ENCODE measurements at regions not wholly inside any gene's neighbourhood (a gene's known extent, or its start where the extent isn't known, plus 50 kb on each side); places are given as distances from the start of the nearest gene placed in this dataset.

DNA sequence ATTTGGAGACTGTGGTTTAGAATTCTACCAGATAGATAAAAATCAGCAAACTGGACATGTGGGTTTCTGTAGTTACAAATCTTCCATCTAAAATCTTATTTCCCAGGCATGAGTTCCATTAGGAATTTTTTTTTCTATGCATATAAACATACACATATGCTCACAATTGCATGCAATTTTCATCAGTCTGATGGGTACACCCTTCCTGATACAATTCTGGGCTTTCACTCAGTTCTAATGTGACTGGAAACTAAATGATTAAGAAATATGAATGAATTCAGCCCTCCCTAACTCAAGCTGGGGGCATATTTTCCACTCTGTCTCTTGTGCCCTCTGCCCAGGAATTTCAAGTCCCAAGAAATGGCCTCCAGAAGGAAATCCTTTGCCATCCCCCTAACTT, 187.1 kb downstream of the SNX19 start:
- H3K27ac Mint-ChIP-seq (ENCODE audit: unreplicated experiment): no peak overlapping the region
- TF ChIP-seq, protein P1, sequence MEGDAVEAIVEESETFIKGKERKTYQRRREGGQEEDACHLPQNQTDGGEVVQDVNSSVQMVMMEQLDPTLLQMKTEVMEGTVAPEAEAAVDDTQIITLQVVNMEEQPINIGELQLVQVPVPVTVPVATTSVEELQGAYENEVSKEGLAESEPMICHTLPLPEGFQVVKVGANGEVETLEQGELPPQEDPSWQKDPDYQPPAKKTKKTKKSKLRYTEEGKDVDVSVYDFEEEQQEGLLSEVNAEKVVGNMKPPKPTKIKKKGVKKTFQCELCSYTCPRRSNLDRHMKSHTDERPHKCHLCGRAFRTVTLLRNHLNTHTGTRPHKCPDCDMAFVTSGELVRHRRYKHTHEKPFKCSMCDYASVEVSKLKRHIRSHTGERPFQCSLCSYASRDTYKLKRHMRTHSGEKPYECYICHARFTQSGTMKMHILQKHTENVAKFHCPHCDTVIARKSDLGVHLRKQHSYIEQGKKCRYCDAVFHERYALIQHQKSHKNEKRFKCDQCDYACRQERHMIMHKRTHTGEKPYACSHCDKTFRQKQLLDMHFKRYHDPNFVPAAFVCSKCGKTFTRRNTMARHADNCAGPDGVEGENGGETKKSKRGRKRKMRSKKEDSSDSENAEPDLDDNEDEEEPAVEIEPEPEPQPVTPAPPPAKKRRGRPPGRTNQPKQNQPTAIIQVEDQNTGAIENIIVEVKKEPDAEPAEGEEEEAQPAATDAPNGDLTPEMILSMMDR (IDR thresholded peaks at IDR 0.05; ENCODE audit: unreplicated experiment): no peak
- no peaks in the 10 kb centered on the region for H3K4me1 Mint-ChIP-seq (ENCODE audit: unreplicated experiment)
- DNase-seq (ENCODE audit: low spot score): no peak
- H3K4me3 Mint-ChIP-seq (ENCODE audit: unreplicated experiment): no peak overlapping the region
- peaks cover 4% of the 10 kb centered on the region for H3K9me3 Mint-ChIP-seq (ENCODE audit: unreplicated experiment)
- peaks cover 2% of the 10 kb centered on the region for H3K27me3 Mint-ChIP-seq (ENCODE audit: unreplicated experiment)
- H3K36me3 Mint-ChIP-seq (ENCODE audit: low read depth, unreplicated experiment): no peaks in the 10 kb centered on the region

DNA sequence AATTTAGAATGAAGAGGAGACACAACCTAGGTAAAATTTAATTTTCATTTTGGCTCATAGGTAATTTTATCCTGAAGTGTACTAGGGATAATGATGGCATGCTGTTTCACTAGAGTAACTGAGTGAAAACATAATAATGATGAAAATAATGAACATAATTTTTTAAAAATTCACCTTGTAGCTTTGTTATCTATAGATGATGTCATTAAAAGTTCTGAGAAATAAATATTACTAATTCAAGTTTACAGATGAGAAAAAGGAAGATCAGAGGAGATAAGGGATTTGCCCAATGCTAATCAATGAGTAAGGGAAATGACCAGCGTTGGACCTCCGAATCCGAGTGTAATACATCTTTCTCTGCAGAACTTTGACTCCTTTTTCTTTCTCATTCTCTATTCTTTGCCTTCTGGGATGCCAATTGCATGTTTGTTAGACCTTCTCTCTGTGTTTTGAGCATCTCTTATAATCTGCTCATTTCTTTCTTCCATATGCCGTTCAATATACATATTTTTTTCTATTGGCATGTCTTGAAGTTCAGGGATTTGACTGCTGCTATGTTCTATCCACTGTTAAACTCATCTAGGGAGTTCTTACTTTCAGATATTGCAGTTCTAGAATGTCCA, 186.5 kb downstream of the SNX19 start:
- Mint-ChIP-seq H3K27ac (ENCODE audit: unreplicated experiment) (no peak overlapping the region), H3K4me3 (ENCODE audit: unreplicated experiment) (no peak overlapping the region), H3K4me1 (ENCODE audit: unreplicated experiment) (no peaks in the 10 kb centered on the region), H3K27me3 (ENCODE audit: unreplicated experiment) (peaks cover 2% of the 10 kb centered on the region), H3K36me3 (ENCODE audit: low read depth, unreplicated experiment) (no peaks in the 10 kb centered on the region), H3K9me3 (ENCODE audit: unreplicated experiment) (peaks cover 4% of the 10 kb centered on the region)
- DNase-seq (ENCODE audit: low spot score): no peak
- TF ChIP-seq, protein P1 (IDR thresholded peaks at IDR 0.05; ENCODE audit: unreplicated experiment): no peak

DNA sequence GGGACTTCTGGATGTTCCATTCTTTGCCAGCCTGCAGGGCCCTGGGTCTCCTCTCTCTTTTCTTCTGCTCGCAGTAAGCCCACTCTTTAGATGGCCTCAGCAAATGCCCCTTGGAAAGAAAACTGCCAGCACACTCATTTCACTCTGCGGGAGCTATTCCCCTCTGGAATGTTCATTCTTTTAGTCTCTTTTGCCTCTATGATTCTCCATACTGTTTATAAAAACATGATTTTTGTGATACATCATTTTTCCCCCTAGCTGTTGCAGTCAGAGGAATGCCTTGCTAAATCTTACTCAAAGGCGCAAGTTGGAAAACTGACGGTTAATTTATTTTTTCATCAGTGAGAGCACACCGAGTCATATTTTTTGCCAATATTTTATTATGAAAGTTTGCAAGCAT, 184.9 kb downstream of the SNX19 start:
- TF ChIP-seq, protein P1 (IDR thresholded peaks at IDR 0.05; ENCODE audit: unreplicated experiment): no peak
- H3K36me3 Mint-ChIP-seq (ENCODE audit: low read depth, unreplicated experiment): no peaks in the 10 kb centered on the region
- H3K27me3 Mint-ChIP-seq (ENCODE audit: unreplicated experiment): no peaks in the 10 kb centered on the region
- peaks cover 4% of the 10 kb centered on the region for H3K9me3 Mint-ChIP-seq (ENCODE audit: unreplicated experiment)
- no peak for DNase-seq (ENCODE audit: low spot score)
- no peak overlapping the region for H3K27ac Mint-ChIP-seq (ENCODE audit: unreplicated experiment)
- no peak overlapping the region for H3K4me3 Mint-ChIP-seq (ENCODE audit: unreplicated experiment)
- H3K4me1 Mint-ChIP-seq (ENCODE audit: unreplicated experiment): no peaks in the 10 kb centered on the region

DNA sequence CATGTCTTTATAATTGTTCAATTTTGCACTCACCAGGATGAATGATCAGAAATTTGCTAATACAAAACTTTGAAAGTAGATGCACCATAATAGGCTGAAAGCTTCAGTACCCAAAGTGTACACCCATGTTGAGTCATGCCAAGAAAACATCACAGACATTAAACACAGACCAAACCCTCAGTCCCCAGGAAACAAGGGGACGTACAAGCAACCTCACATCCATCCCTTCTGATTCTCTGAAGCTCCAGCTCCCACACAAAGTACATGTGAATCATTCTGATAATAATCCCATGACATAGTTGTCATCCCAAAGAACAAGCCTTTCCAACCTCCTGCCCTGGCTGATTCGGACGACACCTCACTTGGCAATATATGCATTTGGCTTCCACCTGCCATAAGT, 183.8 kb downstream of the SNX19 start:
- DNase-seq (ENCODE audit: low spot score): no peak
- no peak overlapping the region for H3K4me3 Mint-ChIP-seq (ENCODE audit: unreplicated experiment)
- H3K4me1 Mint-ChIP-seq (ENCODE audit: unreplicated experiment): peaks cover 3% of the 10 kb centered on the region
- no peaks in the 10 kb centered on the region for H3K27me3 Mint-ChIP-seq (ENCODE audit: unreplicated experiment)
- no peak overlapping the region for H3K27ac Mint-ChIP-seq (ENCODE audit: unreplicated experiment)
- TF ChIP-seq, protein P1 (IDR thresholded peaks at IDR 0.05; ENCODE audit: unreplicated experiment): no peak
- peaks cover 4% of the 10 kb centered on the region for H3K9me3 Mint-ChIP-seq (ENCODE audit: unreplicated experiment)
- no peaks in the 10 kb centered on the region for H3K36me3 Mint-ChIP-seq (ENCODE audit: low read depth, unreplicated experiment)

DNA sequence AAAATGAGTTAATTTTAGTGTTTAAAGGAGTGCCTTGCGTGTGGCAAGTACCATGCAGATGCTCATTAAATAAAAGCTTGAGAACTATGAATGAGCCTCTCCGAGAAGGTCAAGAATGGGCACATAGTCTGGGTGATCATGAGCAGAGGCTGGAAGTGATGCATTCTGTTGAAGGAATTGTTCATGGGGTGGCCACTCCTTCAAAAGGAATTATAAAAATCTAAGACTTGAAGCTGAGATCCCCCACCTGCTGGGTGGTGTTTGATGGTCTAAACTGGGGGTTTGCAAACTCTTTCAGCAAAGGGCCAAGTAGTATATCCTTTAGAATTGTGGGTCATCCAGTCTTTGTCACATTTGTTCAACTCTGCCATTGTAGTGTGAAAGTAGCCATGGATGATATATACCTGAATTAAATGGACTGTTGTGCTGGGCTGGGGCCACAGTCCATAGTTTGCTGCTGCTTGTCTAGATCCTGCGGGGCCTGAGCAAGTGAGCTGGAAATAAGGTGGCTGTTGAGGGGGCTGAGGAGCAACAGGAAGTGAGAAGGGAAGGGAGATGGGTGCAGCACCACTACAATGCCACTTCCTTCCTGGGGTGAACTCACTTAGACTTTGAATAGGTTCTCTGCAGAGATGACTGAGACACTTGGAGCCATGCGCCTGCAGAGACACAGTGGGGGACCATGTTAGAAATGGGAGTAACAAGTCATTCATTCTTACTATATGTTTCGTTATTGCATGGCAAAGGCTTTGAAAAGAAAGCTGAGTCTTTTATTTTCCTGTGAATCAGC, 179.0 kb downstream of the SNX19 start:
- H3K27me3 Mint-ChIP-seq (ENCODE audit: unreplicated experiment): no peaks in the 10 kb centered on the region
- H3K4me3 Mint-ChIP-seq (ENCODE audit: unreplicated experiment): no peak overlapping the region
- peaks cover 9% of the 10 kb centered on the region for H3K4me1 Mint-ChIP-seq (ENCODE audit: unreplicated experiment)
- TF ChIP-seq, protein P1 (IDR thresholded peaks at IDR 0.05; ENCODE audit: unreplicated experiment): no peak
- no peak for DNase-seq (ENCODE audit: low spot score)
- no peaks in the 10 kb centered on the region for H3K36me3 Mint-ChIP-seq (ENCODE audit: low read depth, unreplicated experiment)
- no peak overlapping the region for H3K27ac Mint-ChIP-seq (ENCODE audit: unreplicated experiment)
- H3K9me3 Mint-ChIP-seq (ENCODE audit: unreplicated experiment): peaks cover 7% of the 10 kb centered on the region
